Peyer's patch (tissue), 4 donors: ENCODE measurements at regions not wholly inside any gene's neighbourhood (a gene's known extent, or its start where the extent isn't known, plus 50 kb on each side); places are given as distances from the start of the nearest gene placed in this dataset.

Experiments used
- POLR2A ChIP-seq, 2 donors: fragments of 450-650 bp; IDR thresholded peaks; one replicate each; pipeline ENCODE4 v1.5.1; 2017; ENCODE audit warnings: antibody characterized with exemption in 2 of 2, mild to moderate bottlenecking in 2 of 2, moderate library complexity in 2 of 2
- TF ChIP-seq, protein P1 (sequence below), 6 experiments: fragments of 450-650 bp in 4 of 6; fragments of 200-600 bp in 2 of 6; sonication (generic) in 1 of 6; IDR thresholded peaks; one replicate each; pipeline ENCODE4 v1.5.1; 2017 to 2019; ENCODE audit warnings: antibody characterized with exemption in 6 of 6, mild to moderate bottlenecking in 3 of 6, moderate library complexity in 1 of 6

DNA sequence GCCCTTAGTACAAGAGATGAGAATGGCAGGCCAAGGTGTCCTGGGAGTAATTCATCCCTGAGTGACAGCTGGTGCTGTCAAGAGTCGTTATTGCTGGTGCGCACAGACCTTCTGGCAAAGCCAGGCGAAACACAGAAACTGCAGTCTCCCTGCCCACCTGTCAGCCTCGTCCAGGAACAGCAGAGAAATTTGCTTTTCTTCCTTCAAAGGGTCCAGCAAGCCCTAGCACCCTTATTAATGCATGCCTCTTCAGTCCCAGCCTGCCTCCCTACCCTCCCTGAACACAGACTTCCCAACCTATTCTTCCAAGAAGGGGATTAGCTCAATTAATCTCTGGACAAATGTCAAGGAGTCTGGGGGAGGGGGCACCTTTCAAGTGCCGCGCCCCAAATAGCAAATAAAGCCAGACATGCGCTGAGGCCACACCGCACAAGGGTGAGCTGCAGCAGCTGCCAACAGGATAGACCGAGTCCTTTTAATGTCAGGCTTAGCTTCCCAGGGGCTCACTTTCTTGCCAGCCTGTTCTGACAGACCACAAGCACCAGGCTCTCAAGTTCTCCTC is 250.7 kb upstream of the RASGEF1B start:
- TF ChIP-seq, protein P1, sequence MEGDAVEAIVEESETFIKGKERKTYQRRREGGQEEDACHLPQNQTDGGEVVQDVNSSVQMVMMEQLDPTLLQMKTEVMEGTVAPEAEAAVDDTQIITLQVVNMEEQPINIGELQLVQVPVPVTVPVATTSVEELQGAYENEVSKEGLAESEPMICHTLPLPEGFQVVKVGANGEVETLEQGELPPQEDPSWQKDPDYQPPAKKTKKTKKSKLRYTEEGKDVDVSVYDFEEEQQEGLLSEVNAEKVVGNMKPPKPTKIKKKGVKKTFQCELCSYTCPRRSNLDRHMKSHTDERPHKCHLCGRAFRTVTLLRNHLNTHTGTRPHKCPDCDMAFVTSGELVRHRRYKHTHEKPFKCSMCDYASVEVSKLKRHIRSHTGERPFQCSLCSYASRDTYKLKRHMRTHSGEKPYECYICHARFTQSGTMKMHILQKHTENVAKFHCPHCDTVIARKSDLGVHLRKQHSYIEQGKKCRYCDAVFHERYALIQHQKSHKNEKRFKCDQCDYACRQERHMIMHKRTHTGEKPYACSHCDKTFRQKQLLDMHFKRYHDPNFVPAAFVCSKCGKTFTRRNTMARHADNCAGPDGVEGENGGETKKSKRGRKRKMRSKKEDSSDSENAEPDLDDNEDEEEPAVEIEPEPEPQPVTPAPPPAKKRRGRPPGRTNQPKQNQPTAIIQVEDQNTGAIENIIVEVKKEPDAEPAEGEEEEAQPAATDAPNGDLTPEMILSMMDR (IDR thresholded peaks at IDR 0.05), result no peak
- no peak for TF ChIP-seq POLR2A (IDR thresholded peaks at IDR 0.05)
